A673 (cell line): ENCODE measurements at regions not wholly inside any gene's neighbourhood (a gene's known extent, or its start where the extent isn't known, plus 50 kb on each side); places are given as distances from the start of the nearest gene placed in this dataset.

Source experiments
- CTCF ChIP-seq: fragments of 300-800, 200-600 bp; sonication (generic); conservative IDR thresholded peaks from 2 replicates; pipeline ENCODE4 v1.5.1; 2017; ENCODE audit warnings: low read depth, mild to moderate bottlenecking, antibody characterized with exemption, low read length, moderate library complexity, mixed read lengths
- EZH2 ChIP-seq: fragments of 200-600 bp; sonication (generic); IDR thresholded peaks from 2 replicates; pipeline ENCODE4 v1.6.1; 2017; ENCODE audit warnings: borderline replicate concordance, low read depth, mild to moderate bottlenecking, mixed read lengths, antibody characterized with exemption, low read length; ENCODE audit not compliant: poor library complexity, severe bottlenecking

GRCh38 chr11:123344790-123345357 lies 85.2 kb upstream of the GRAMD1B start:
- TF ChIP-seq CTCF, result no peak
- no peak for TF ChIP-seq EZH2
